ENCODE measurements at regions not wholly inside any gene's neighbourhood (a gene's known extent, or its start where the extent isn't known, plus 50 kb on each side); places are given as distances from the start of the nearest gene placed in this dataset.
"Not testable (repeated sequence)": the region's sequence is repeated elsewhere in the genome, so short reads cannot be mapped to it uniquely, and the experiment has no call there.

GRCh38 chr1:149275802-149276201 is 172.5 kb upstream of the NBPF9 start:
- not testable (repeated sequence) for H3K36me3 ChIP-seq (ENCODE audit: control insufficient read depth, insufficient read depth, low read length); H3K4me1 ChIP-seq (ENCODE audit: control insufficient read depth, insufficient read depth, low read length, poor library complexity, severe bottlenecking); H3K9me3 ChIP-seq (ENCODE audit: control insufficient read depth, low read length); H3K4me3 ChIP-seq (ENCODE audit: insufficient read depth, low read depth, low read length, poor library complexity, severe bottlenecking); DNase-seq; H3K27me3 ChIP-seq (replicated peaks; ENCODE audit: control insufficient read depth, insufficient read depth, low read length, poor library complexity, severe bottlenecking); H3K27ac ChIP-seq (ENCODE audit: insufficient read depth, low read length, poor library complexity, severe bottlenecking)

GRCh38 chr1:149276496-149276895 is 173.1 kb upstream of the NBPF9 start:
- H3K27me3 ChIP-seq (replicated peaks; ENCODE audit: control insufficient read depth, insufficient read depth, low read length, poor library complexity, severe bottlenecking); H3K4me3 ChIP-seq (ENCODE audit: insufficient read depth, low read depth, low read length, poor library complexity, severe bottlenecking); H3K27ac ChIP-seq (ENCODE audit: insufficient read depth, low read length, poor library complexity, severe bottlenecking); DNase-seq; H3K36me3 ChIP-seq (ENCODE audit: control insufficient read depth, insufficient read depth, low read length); H3K4me1 ChIP-seq (ENCODE audit: control insufficient read depth, insufficient read depth, low read length, poor library complexity, severe bottlenecking); H3K9me3 ChIP-seq (ENCODE audit: control insufficient read depth, low read length): not testable (repeated sequence)

GRCh38 chr1:149278156-149278555 is 174.8 kb upstream of the NBPF9 start:
- not testable (repeated sequence) for H3K9me3 ChIP-seq (ENCODE audit: control insufficient read depth, low read length); H3K4me3 ChIP-seq (ENCODE audit: insufficient read depth, low read depth, low read length, poor library complexity, severe bottlenecking); H3K36me3 ChIP-seq (ENCODE audit: control insufficient read depth, insufficient read depth, low read length); H3K27me3 ChIP-seq (replicated peaks; ENCODE audit: control insufficient read depth, insufficient read depth, low read length, poor library complexity, severe bottlenecking); H3K4me1 ChIP-seq (ENCODE audit: control insufficient read depth, insufficient read depth, low read length, poor library complexity, severe bottlenecking); H3K27ac ChIP-seq (ENCODE audit: insufficient read depth, low read length, poor library complexity, severe bottlenecking); DNase-seq

GRCh38 chr1:149279015-149279414 is 175.7 kb upstream of the NBPF9 start:
- H3K27me3 ChIP-seq (replicated peaks; ENCODE audit: control insufficient read depth, insufficient read depth, low read length, poor library complexity, severe bottlenecking); H3K36me3 ChIP-seq (ENCODE audit: control insufficient read depth, insufficient read depth, low read length); H3K4me1 ChIP-seq (ENCODE audit: control insufficient read depth, insufficient read depth, low read length, poor library complexity, severe bottlenecking); H3K9me3 ChIP-seq (ENCODE audit: control insufficient read depth, low read length); H3K27ac ChIP-seq (ENCODE audit: insufficient read depth, low read length, poor library complexity, severe bottlenecking); H3K4me3 ChIP-seq (ENCODE audit: insufficient read depth, low read depth, low read length, poor library complexity, severe bottlenecking); DNase-seq: not testable (repeated sequence)

- H3K4me1 ChIP-seq (ENCODE audit: control insufficient read depth, insufficient read depth, low read length, poor library complexity, severe bottlenecking); H3K36me3 ChIP-seq (ENCODE audit: control insufficient read depth, insufficient read depth, low read length); H3K4me3 ChIP-seq (ENCODE audit: insufficient read depth, low read depth, low read length, poor library complexity, severe bottlenecking); H3K9me3 ChIP-seq (ENCODE audit: control insufficient read depth, low read length); DNase-seq; H3K27me3 ChIP-seq (replicated peaks; ENCODE audit: control insufficient read depth, insufficient read depth, low read length, poor library complexity, severe bottlenecking); H3K27ac ChIP-seq (ENCODE audit: insufficient read depth, low read length, poor library complexity, severe bottlenecking): not testable (repeated sequence)
Measured at GRCh38 chr1:149279512-149279911, 176.2 kb upstream of the NBPF9 start.

GRCh38 chr1:149284773-149285172 is 181.4 kb upstream of the NBPF9 start:
- not testable (repeated sequence) for H3K9me3 ChIP-seq (ENCODE audit: control insufficient read depth, low read length); H3K27me3 ChIP-seq (replicated peaks; ENCODE audit: control insufficient read depth, insufficient read depth, low read length, poor library complexity, severe bottlenecking); DNase-seq; H3K36me3 ChIP-seq (ENCODE audit: control insufficient read depth, insufficient read depth, low read length); H3K27ac ChIP-seq (ENCODE audit: insufficient read depth, low read length, poor library complexity, severe bottlenecking); H3K4me3 ChIP-seq (ENCODE audit: insufficient read depth, low read depth, low read length, poor library complexity, severe bottlenecking); H3K4me1 ChIP-seq (ENCODE audit: control insufficient read depth, insufficient read depth, low read length, poor library complexity, severe bottlenecking)

GRCh38 chr1:149285205-149285604 is 181.9 kb upstream of the NBPF9 start:
- not testable (repeated sequence) for H3K27ac ChIP-seq (ENCODE audit: insufficient read depth, low read length, poor library complexity, severe bottlenecking); H3K4me1 ChIP-seq (ENCODE audit: control insufficient read depth, insufficient read depth, low read length, poor library complexity, severe bottlenecking); H3K36me3 ChIP-seq (ENCODE audit: control insufficient read depth, insufficient read depth, low read length); DNase-seq; H3K4me3 ChIP-seq (ENCODE audit: insufficient read depth, low read depth, low read length, poor library complexity, severe bottlenecking); H3K27me3 ChIP-seq (replicated peaks; ENCODE audit: control insufficient read depth, insufficient read depth, low read length, poor library complexity, severe bottlenecking); H3K9me3 ChIP-seq (ENCODE audit: control insufficient read depth, low read length)

GRCh38 chr1:149285638-149286037 is 182.3 kb upstream of the NBPF9 start:
- H3K27me3 ChIP-seq (replicated peaks; ENCODE audit: control insufficient read depth, insufficient read depth, low read length, poor library complexity, severe bottlenecking); H3K36me3 ChIP-seq (ENCODE audit: control insufficient read depth, insufficient read depth, low read length); H3K4me3 ChIP-seq (ENCODE audit: insufficient read depth, low read depth, low read length, poor library complexity, severe bottlenecking); H3K4me1 ChIP-seq (ENCODE audit: control insufficient read depth, insufficient read depth, low read length, poor library complexity, severe bottlenecking); H3K9me3 ChIP-seq (ENCODE audit: control insufficient read depth, low read length); H3K27ac ChIP-seq (ENCODE audit: insufficient read depth, low read length, poor library complexity, severe bottlenecking): not testable (repeated sequence)
- DNase-seq: peak in 2 of 3 donors; percentile 0 to 22

GRCh38 chr1:149288580-149288979 is 185.2 kb upstream of the NBPF9 start:
- not testable (repeated sequence) for H3K9me3 ChIP-seq (ENCODE audit: control insufficient read depth, low read length); H3K27ac ChIP-seq (ENCODE audit: insufficient read depth, low read length, poor library complexity, severe bottlenecking); H3K36me3 ChIP-seq (ENCODE audit: control insufficient read depth, insufficient read depth, low read length); H3K4me1 ChIP-seq (ENCODE audit: control insufficient read depth, insufficient read depth, low read length, poor library complexity, severe bottlenecking); DNase-seq; H3K27me3 ChIP-seq (replicated peaks; ENCODE audit: control insufficient read depth, insufficient read depth, low read length, poor library complexity, severe bottlenecking); H3K4me3 ChIP-seq (ENCODE audit: insufficient read depth, low read depth, low read length, poor library complexity, severe bottlenecking)

GRCh38 chr1:149300478-149301218 is 174.2 kb upstream of the NBPF19 start:
- not testable (repeated sequence) for DNase-seq; H3K4me1 ChIP-seq (ENCODE audit: control insufficient read depth, insufficient read depth, low read length, poor library complexity, severe bottlenecking); H3K4me3 ChIP-seq (ENCODE audit: insufficient read depth, low read depth, low read length, poor library complexity, severe bottlenecking); H3K27me3 ChIP-seq (replicated peaks; ENCODE audit: control insufficient read depth, insufficient read depth, low read length, poor library complexity, severe bottlenecking); H3K27ac ChIP-seq (ENCODE audit: insufficient read depth, low read length, poor library complexity, severe bottlenecking); H3K36me3 ChIP-seq (ENCODE audit: control insufficient read depth, insufficient read depth, low read length); H3K9me3 ChIP-seq (ENCODE audit: control insufficient read depth, low read length)

Measured in effector memory CD4-positive, alpha-beta T cell (primary cell).